HEK293 (cell line): ENCODE measurements at regions not wholly inside any gene's neighbourhood (a gene's known extent, or its start where the extent isn't known, plus 50 kb on each side); places are given as distances from the start of the nearest gene placed in this dataset.

Source experiments
- CTCF ChIA-PET: fragments of 350-600 bp; formaldehyde crosslinking; extraction: SDS; loops from one replicate; lab custom pipeline; 2021; ENCODE audit warnings: antibody characterized with exemption; lab: Yijun Ruan, JAX
- POLR2A ChIA-PET: fragments of 300-600 bp; formaldehyde crosslinking; extraction: SDS; loops from one replicate; lab custom pipeline; 2020; ENCODE audit warnings: antibody characterized with exemption, inconsistent platforms; lab: Yijun Ruan, JAX
- H3K27ac ChIP-seq: fragments of 200-500 bp; sonication (Bioruptor generic); 2 replicates; pipeline ENCODE4 v1.5.1; 2014; ENCODE audit warnings: low read depth, low read length, control low read depth, inconsistent platforms; ENCODE audit errors: extremely low read depth
- H3K36me3 ChIP-seq, 2 experiments: fragments of 200-500 bp in 1 of 2; sonication (Bioruptor generic) in 1 of 2; 1 replicate in 1 of 2; 2 replicates in 1 of 2; pipeline ENCODE4 v1.5.1; 2014 to 2017; ENCODE audit warnings: inconsistent platforms in 2 of 2, low read length in 2 of 2; ENCODE audit not compliant: control insufficient read depth in 2 of 2, insufficient read depth in 1 of 2
- H3K4me1 ChIP-seq: fragments of 200-500 bp; sonication (Bioruptor generic); 2 replicates; pipeline ENCODE4 v1.5.1; 2014; ENCODE audit warnings: mild to moderate bottlenecking, low read length, inconsistent platforms; ENCODE audit not compliant: control insufficient read depth, insufficient read depth
- H3K4me3 ChIP-seq: 2 replicates; pipeline ENCODE4 v1.5.1; 2011; ENCODE audit warnings: low read depth, mild to moderate bottlenecking, control low read depth, low read length, moderate library complexity
- H3K9me3 ChIP-seq: fragments of 200-500 bp; sonication (Bioruptor generic); 2 replicates; pipeline ENCODE4 v1.5.1; 2014; ENCODE audit warnings: low read depth, low read length, inconsistent platforms; ENCODE audit not compliant: control insufficient read depth, insufficient read depth
- GLI4 ChIP-seq: fragments of 450-650 bp; formaldehyde crosslinking; IDR thresholded peaks from 2 replicates; pipeline ENCODE4 v1.5.1; 2016; ENCODE audit warnings: missing biosample characterization, missing genetic modification characterization
- REPIN1 ChIP-seq: fragments of 450-650 bp; formaldehyde crosslinking; IDR thresholded peaks from 2 replicates; pipeline ENCODE4 v1.5.1; 2017; ENCODE audit warnings: missing biosample characterization, missing genetic modification characterization, low read depth
- ZBTB1 ChIP-seq: fragments of 450-650 bp; formaldehyde crosslinking; IDR thresholded peaks from 2 replicates; pipeline ENCODE4 v1.5.1; 2016; ENCODE audit warnings: missing biosample characterization, missing genetic modification characterization
- ZBTB20 ChIP-seq: fragments of 450-650 bp; formaldehyde crosslinking; IDR thresholded peaks from 2 replicates; pipeline ENCODE4 v1.5.1; 2016; ENCODE audit warnings: missing biosample characterization, missing genetic modification characterization
- ZBTB21 ChIP-seq: fragments of 450-650 bp; formaldehyde crosslinking; IDR thresholded peaks from 2 replicates; pipeline ENCODE4 v1.5.1; 2017; ENCODE audit warnings: missing biosample characterization, missing genetic modification characterization
- ZBTB48 ChIP-seq: fragments of 450-650 bp; formaldehyde crosslinking; IDR thresholded peaks from 2 replicates; pipeline ENCODE4 v1.5.1; 2016; ENCODE audit warnings: missing biosample characterization, missing genetic modification characterization
- ZBTB7A ChIP-seq: fragments of 450-650 bp; formaldehyde crosslinking; IDR thresholded peaks from 2 replicates; pipeline ENCODE4 v1.5.1; 2016; ENCODE audit warnings: low read depth, missing biosample characterization, missing genetic modification characterization
- ZBTB8A ChIP-seq: fragments of 450-650 bp; formaldehyde crosslinking; IDR thresholded peaks from 2 replicates; pipeline ENCODE4 v1.5.1; 2016; ENCODE audit warnings: missing biosample characterization, missing genetic modification characterization
- ZNF121 ChIP-seq: fragments of 450-650 bp; formaldehyde crosslinking; IDR thresholded peaks from 2 replicates; pipeline ENCODE4 v1.5.1; 2016; ENCODE audit warnings: missing biosample characterization, missing genetic modification characterization
- ZNF16 ChIP-seq: fragments of 450-650 bp; formaldehyde crosslinking; IDR thresholded peaks from 2 replicates; pipeline ENCODE4 v1.5.1; 2016; ENCODE audit warnings: low read depth, missing biosample characterization, missing genetic modification characterization
- ZNF184 ChIP-seq: fragments of 450-650 bp; IDR thresholded peaks from 2 replicates; pipeline ENCODE4 v1.5.1; 2018; ENCODE audit warnings: missing biosample characterization, mild to moderate bottlenecking, missing genetic modification characterization
- ZNF2 ChIP-seq: fragments of 450-650 bp; formaldehyde crosslinking; IDR thresholded peaks from 2 replicates; pipeline ENCODE4 v1.5.1; 2016; ENCODE audit warnings: missing biosample characterization, missing genetic modification characterization
- ZNF292 ChIP-seq: fragments of 450-650 bp; formaldehyde crosslinking; IDR thresholded peaks from 2 replicates; pipeline ENCODE4 v1.5.1; 2016; ENCODE audit warnings: low read depth, missing biosample characterization, missing genetic modification characterization, borderline replicate concordance
- ZNF510 ChIP-seq: fragments of 450-650 bp; formaldehyde crosslinking; IDR thresholded peaks from 2 replicates; pipeline ENCODE4 v1.5.1; 2018; ENCODE audit warnings: mild to moderate bottlenecking, missing genetic modification characterization, missing biosample characterization; ENCODE audit not compliant: insufficient replicate concordance
- ZNF530 ChIP-seq: fragments of 450-650 bp; formaldehyde crosslinking; IDR thresholded peaks from 2 replicates; pipeline ENCODE4 v1.5.1; 2016; ENCODE audit warnings: low read depth, missing biosample characterization, missing genetic modification characterization
- ZNF549 ChIP-seq: fragments of 450-650 bp; IDR thresholded peaks from 2 replicates; pipeline ENCODE4 v1.5.1; 2018; ENCODE audit warnings: missing biosample characterization, missing genetic modification characterization, mild to moderate bottlenecking, inconsistent platforms, moderate library complexity
- ZNF596 ChIP-seq: fragments of 450-650 bp; IDR thresholded peaks from 2 replicates; pipeline ENCODE4 v1.5.0; 2018; ENCODE audit warnings: missing biosample characterization, mild to moderate bottlenecking, missing genetic modification characterization, moderate library complexity
- ZNF610 ChIP-seq: fragments of 450-650 bp; formaldehyde crosslinking; IDR thresholded peaks from 2 replicates; pipeline ENCODE4 v1.5.1; 2016; ENCODE audit warnings: missing biosample characterization, missing genetic modification characterization, borderline replicate concordance
- ZNF701 ChIP-seq: fragments of 450-650 bp; formaldehyde crosslinking; IDR thresholded peaks from 2 replicates; pipeline ENCODE4 v1.5.1; 2016; ENCODE audit warnings: missing biosample characterization, missing genetic modification characterization
- TF ChIP-seq, protein P1 (sequence below): fragments of 450-650 bp; formaldehyde crosslinking; IDR thresholded peaks from 2 replicates; pipeline ENCODE4 v1.5.1; 2016; ENCODE audit warnings: missing biosample characterization, missing genetic modification characterization, borderline replicate concordance
- TF ChIP-seq, protein P2 (sequence below): fragments of 450-650 bp; formaldehyde crosslinking; IDR thresholded peaks from 2 replicates; pipeline ENCODE4 v1.5.1; 2016; ENCODE audit warnings: missing biosample characterization, missing genetic modification characterization
- TF ChIP-seq, protein P3 (sequence below): fragments of 450-650 bp; formaldehyde crosslinking; IDR thresholded peaks from 2 replicates; pipeline ENCODE4 v1.5.1; 2017; ENCODE audit warnings: missing biosample characterization, missing genetic modification characterization
- TF ChIP-seq, protein P4 (sequence below): fragments of 450-650 bp; formaldehyde crosslinking; IDR thresholded peaks from 2 replicates; pipeline ENCODE4 v1.5.1; 2017; ENCODE audit warnings: missing biosample characterization, missing genetic modification characterization
- TF ChIP-seq, protein P5 (sequence below): fragments of 450-650 bp; formaldehyde crosslinking; IDR thresholded peaks from 2 replicates; pipeline ENCODE4 v1.5.1; 2016; ENCODE audit warnings: missing biosample characterization, missing genetic modification characterization, low read depth

DNA sequence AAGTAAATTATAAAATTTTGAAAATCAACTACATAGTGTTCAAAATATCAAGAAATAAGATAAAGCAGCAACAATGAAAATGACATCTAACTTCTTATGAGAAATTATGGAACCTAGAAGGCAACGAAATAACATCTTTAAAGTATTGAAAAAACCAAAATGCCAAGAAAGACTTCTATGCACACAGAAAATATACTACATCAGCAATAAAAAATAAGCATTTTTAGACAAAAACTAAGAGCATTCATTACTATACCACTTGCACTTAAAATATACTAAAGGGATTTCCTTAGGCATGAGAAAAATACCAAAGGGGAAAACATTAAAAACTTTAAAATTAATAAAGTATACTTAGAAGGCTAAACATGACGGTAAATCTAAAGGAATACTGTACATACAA, 556.3 kb downstream of the NUP35 start (continued):
- TF ChIP-seq, protein P1, sequence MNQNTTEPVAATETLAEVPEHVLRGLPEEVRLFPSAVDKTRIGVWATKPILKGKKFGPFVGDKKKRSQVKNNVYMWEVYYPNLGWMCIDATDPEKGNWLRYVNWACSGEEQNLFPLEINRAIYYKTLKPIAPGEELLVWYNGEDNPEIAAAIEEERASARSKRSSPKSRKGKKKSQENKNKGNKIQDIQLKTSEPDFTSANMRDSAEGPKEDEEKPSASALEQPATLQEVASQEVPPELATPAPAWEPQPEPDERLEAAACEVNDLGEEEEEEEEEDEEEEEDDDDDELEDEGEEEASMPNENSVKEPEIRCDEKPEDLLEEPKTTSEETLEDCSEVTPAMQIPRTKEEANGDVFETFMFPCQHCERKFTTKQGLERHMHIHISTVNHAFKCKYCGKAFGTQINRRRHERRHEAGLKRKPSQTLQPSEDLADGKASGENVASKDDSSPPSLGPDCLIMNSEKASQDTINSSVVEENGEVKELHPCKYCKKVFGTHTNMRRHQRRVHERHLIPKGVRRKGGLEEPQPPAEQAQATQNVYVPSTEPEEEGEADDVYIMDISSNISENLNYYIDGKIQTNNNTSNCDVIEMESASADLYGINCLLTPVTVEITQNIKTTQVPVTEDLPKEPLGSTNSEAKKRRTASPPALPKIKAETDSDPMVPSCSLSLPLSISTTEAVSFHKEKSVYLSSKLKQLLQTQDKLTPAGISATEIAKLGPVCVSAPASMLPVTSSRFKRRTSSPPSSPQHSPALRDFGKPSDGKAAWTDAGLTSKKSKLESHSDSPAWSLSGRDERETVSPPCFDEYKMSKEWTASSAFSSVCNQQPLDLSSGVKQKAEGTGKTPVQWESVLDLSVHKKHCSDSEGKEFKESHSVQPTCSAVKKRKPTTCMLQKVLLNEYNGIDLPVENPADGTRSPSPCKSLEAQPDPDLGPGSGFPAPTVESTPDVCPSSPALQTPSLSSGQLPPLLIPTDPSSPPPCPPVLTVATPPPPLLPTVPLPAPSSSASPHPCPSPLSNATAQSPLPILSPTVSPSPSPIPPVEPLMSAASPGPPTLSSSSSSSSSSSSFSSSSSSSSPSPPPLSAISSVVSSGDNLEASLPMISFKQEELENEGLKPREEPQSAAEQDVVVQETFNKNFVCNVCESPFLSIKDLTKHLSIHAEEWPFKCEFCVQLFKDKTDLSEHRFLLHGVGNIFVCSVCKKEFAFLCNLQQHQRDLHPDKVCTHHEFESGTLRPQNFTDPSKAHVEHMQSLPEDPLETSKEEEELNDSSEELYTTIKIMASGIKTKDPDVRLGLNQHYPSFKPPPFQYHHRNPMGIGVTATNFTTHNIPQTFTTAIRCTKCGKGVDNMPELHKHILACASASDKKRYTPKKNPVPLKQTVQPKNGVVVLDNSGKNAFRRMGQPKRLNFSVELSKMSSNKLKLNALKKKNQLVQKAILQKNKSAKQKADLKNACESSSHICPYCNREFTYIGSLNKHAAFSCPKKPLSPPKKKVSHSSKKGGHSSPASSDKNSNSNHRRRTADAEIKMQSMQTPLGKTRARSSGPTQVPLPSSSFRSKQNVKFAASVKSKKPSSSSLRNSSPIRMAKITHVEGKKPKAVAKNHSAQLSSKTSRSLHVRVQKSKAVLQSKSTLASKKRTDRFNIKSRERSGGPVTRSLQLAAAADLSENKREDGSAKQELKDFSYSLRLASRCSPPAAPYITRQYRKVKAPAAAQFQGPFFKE (tag by site-specific recombination), result no peak
- TF ChIP-seq ZNF2, result no peak
- TF ChIP-seq ZNF549 (tag by site-specific recombination), result no peak
- no peak for TF ChIP-seq ZNF184 (tag by site-specific recombination)

DNA sequence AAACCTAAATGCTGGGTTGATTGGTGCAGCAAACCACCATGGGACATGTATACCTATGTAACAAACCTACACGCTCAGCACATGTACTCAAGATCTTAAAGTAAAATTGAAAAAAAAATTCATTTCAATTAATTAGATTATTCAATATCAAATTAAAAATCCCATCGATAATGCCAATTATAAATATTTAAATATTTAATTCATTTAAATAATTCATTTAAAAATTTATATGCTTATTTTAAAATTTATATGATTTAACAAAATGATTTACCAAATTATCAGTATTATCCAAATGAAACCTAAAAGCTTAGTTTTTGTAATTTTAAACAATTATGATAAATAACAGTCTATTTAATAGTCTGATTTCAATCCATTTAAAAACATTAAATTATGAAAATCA, 560.4 kb downstream of the NUP35 start:
- TF ChIP-seq ZBTB20 (tag by site-specific recombination) (no peak), ZBTB48 (tag by site-specific recombination) (no peak), REPIN1 (tag by site-specific recombination) (no peak), ZBTB1 (no peak), ZNF292 (tag by site-specific recombination) (no peak), ZNF510 (tag by site-specific recombination) (no peak), ZBTB21 (no peak), ZBTB7A (tag by site-specific recombination) (no peak), ZNF701 (tag by site-specific recombination) (no peak), ZNF596 (tag by site-specific recombination) (no peak), GLI4 (tag by site-specific recombination) (no peak), ZNF16 (tag by site-specific recombination) (no peak), ZNF530 (tag by site-specific recombination) (no peak), ZNF610 (no peak), ZBTB8A (tag by site-specific recombination) (no peak), ZNF121 (tag by site-specific recombination) (no peak)
- TF ChIP-seq, protein P2, sequence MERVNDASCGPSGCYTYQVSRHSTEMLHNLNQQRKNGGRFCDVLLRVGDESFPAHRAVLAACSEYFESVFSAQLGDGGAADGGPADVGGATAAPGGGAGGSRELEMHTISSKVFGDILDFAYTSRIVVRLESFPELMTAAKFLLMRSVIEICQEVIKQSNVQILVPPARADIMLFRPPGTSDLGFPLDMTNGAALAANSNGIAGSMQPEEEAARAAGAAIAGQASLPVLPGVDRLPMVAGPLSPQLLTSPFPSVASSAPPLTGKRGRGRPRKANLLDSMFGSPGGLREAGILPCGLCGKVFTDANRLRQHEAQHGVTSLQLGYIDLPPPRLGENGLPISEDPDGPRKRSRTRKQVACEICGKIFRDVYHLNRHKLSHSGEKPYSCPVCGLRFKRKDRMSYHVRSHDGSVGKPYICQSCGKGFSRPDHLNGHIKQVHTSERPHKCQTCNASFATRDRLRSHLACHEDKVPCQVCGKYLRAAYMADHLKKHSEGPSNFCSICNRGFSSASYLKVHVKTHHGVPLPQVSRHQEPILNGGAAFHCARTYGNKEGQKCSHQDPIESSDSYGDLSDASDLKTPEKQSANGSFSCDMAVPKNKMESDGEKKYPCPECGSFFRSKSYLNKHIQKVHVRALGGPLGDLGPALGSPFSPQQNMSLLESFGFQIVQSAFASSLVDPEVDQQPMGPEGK (tag by site-specific recombination), result no peak
- TF ChIP-seq, protein P3, sequence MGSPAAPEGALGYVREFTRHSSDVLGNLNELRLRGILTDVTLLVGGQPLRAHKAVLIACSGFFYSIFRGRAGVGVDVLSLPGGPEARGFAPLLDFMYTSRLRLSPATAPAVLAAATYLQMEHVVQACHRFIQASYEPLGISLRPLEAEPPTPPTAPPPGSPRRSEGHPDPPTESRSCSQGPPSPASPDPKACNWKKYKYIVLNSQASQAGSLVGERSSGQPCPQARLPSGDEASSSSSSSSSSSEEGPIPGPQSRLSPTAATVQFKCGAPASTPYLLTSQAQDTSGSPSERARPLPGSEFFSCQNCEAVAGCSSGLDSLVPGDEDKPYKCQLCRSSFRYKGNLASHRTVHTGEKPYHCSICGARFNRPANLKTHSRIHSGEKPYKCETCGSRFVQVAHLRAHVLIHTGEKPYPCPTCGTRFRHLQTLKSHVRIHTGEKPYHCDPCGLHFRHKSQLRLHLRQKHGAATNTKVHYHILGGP, result no peak
- TF ChIP-seq, protein P4, sequence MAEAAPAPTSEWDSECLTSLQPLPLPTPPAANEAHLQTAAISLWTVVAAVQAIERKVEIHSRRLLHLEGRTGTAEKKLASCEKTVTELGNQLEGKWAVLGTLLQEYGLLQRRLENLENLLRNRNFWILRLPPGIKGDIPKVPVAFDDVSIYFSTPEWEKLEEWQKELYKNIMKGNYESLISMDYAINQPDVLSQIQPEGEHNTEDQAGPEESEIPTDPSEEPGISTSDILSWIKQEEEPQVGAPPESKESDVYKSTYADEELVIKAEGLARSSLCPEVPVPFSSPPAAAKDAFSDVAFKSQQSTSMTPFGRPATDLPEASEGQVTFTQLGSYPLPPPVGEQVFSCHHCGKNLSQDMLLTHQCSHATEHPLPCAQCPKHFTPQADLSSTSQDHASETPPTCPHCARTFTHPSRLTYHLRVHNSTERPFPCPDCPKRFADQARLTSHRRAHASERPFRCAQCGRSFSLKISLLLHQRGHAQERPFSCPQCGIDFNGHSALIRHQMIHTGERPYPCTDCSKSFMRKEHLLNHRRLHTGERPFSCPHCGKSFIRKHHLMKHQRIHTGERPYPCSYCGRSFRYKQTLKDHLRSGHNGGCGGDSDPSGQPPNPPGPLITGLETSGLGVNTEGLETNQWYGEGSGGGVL (tag by site-specific recombination), result no peak
- TF ChIP-seq, protein P5, sequence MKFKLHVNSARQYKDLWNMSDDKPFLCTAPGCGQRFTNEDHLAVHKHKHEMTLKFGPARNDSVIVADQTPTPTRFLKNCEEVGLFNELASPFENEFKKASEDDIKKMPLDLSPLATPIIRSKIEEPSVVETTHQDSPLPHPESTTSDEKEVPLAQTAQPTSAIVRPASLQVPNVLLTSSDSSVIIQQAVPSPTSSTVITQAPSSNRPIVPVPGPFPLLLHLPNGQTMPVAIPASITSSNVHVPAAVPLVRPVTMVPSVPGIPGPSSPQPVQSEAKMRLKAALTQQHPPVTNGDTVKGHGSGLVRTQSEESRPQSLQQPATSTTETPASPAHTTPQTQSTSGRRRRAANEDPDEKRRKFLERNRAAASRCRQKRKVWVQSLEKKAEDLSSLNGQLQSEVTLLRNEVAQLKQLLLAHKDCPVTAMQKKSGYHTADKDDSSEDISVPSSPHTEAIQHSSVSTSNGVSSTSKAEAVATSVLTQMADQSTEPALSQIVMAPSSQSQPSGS, result no peak

More for the DNA sequence above, 560.4 kb downstream of the NUP35 start:
- ChIA-PET CTCF (no interaction called here), POLR2A (no interaction called here)
- Histone ChIP-seq H3K4me1 (no peaks in the 10 kb centered on the region), H3K27ac (no peak overlapping the region), H3K9me3 (no peaks in the 10 kb centered on the region), H3K4me3 (no peak overlapping the region), H3K36me3 (no peaks in the 10 kb centered on the region)
